Trophoblast cell (in vitro differentiated cells and primary cell): ENCODE measurements at regions not wholly inside any gene's neighbourhood (a gene's known extent, or its start where the extent isn't known, plus 50 kb on each side); places are given as distances from the start of the nearest gene placed in this dataset.

Experiments used
- DNase-seq, 2 donors: peaks; one replicate each; pipeline ENCODE4 v3.0.0-alpha.2; 2016
- H2AFZ ChIP-seq: 2 replicates; pipeline ENCODE4 v1.6.1; 2013; ENCODE audit warnings: low read length, moderate library complexity, mild to moderate bottlenecking; ENCODE audit not compliant: insufficient read depth, poor library complexity
- H2AK5ac ChIP-seq: 2 replicates; pipeline ENCODE4 v1.6.1; 2013; ENCODE audit warnings: mild to moderate bottlenecking, low read length
- H2BK120ac ChIP-seq: 2 replicates; pipeline ENCODE4 v1.6.1; 2013; ENCODE audit warnings: low read length, mild to moderate bottlenecking, moderate library complexity; ENCODE audit not compliant: insufficient read depth, poor library complexity
- H2BK12ac ChIP-seq: 2 replicates; pipeline ENCODE4 v1.6.1; 2013; ENCODE audit warnings: mild to moderate bottlenecking, low read length, moderate library complexity
- H2BK5ac ChIP-seq: 2 replicates; pipeline ENCODE4 v1.6.1; 2013; ENCODE audit warnings: low read length, low read depth, moderate library complexity, mild to moderate bottlenecking; ENCODE audit not compliant: poor library complexity
- H3K14ac ChIP-seq: 2 replicates; pipeline ENCODE4 v1.6.1; 2013; ENCODE audit warnings: mild to moderate bottlenecking, low read length
- H3K18ac ChIP-seq: 2 replicates; pipeline ENCODE4 v1.6.1; 2013; ENCODE audit warnings: mild to moderate bottlenecking, low read length
- H3K23ac ChIP-seq: 2 replicates; pipeline ENCODE4 v1.6.1; 2013; ENCODE audit warnings: low read length
- H3K27ac ChIP-seq: 2 replicates; pipeline ENCODE4 v1.5.1; 2013; ENCODE audit warnings: low read depth, mild to moderate bottlenecking, inconsistent platforms, low read length, moderate library complexity
- H3K27me3 ChIP-seq: 2 replicates; pipeline ENCODE4 v1.6.1; 2013; ENCODE audit warnings: inconsistent platforms, mild to moderate bottlenecking, low read length, moderate library complexity; ENCODE audit not compliant: insufficient read depth
- H3K36me3 ChIP-seq, 2 experiments: 1 replicate in 1 of 2; 2 replicates in 1 of 2; pipeline ENCODE4 v1.6.1; 2013; ENCODE audit warnings: low read length in 2 of 2, mild to moderate bottlenecking in 2 of 2, moderate library complexity in 1 of 2; ENCODE audit not compliant: insufficient read depth in 2 of 2, control insufficient read depth in 1 of 2
- H3K4ac ChIP-seq: 2 replicates; pipeline ENCODE4 v1.6.1; 2013; ENCODE audit warnings: low read depth, mild to moderate bottlenecking, low read length, moderate library complexity
- H3K4me1 ChIP-seq, 2 experiments: 1 replicate in 1 of 2; 2 replicates in 1 of 2; pipeline ENCODE4 v1.6.1; 2013; ENCODE audit warnings: low read length in 2 of 2, mild to moderate bottlenecking in 2 of 2, moderate library complexity in 1 of 2; ENCODE audit not compliant: insufficient read depth in 2 of 2, control insufficient read depth in 1 of 2
- H3K4me2 ChIP-seq: 2 replicates; pipeline ENCODE4 v1.6.1; 2013; ENCODE audit warnings: inconsistent platforms, mild to moderate bottlenecking, low read length, moderate library complexity
- H3K4me3 ChIP-seq: 2 replicates; pipeline ENCODE4 v1.5.1; 2013; ENCODE audit warnings: mild to moderate bottlenecking, low read depth, low read length, inconsistent platforms
- H3K79me1 ChIP-seq: one replicate; pipeline ENCODE4 v1.6.1; 2013; ENCODE audit warnings: low read length
- H3K79me2 ChIP-seq: 2 replicates; pipeline ENCODE4 v1.6.1; 2013; ENCODE audit warnings: low read length, mild to moderate bottlenecking; ENCODE audit not compliant: control insufficient read depth, insufficient read depth, poor library complexity
- H3K9ac ChIP-seq: 2 replicates; pipeline ENCODE4 v1.6.1; 2013; ENCODE audit warnings: mild to moderate bottlenecking, low read length
- H3K9me3 ChIP-seq: 2 replicates; pipeline ENCODE4 v1.6.1; 2013; ENCODE audit warnings: low read depth, mild to moderate bottlenecking, control low read depth, inconsistent platforms, low read length; ENCODE audit not compliant: insufficient read depth
- H4K12ac ChIP-seq: 2 replicates; pipeline ENCODE4 v1.6.1; 2013; ENCODE audit warnings: low read depth, mild to moderate bottlenecking, low read length, moderate library complexity
- H4K8ac ChIP-seq: 2 replicates; pipeline ENCODE4 v1.6.1; 2013; ENCODE audit warnings: low read depth, mild to moderate bottlenecking, low read length, moderate library complexity
- H4K91ac ChIP-seq: one replicate; pipeline ENCODE4 v1.6.1; 2013; ENCODE audit warnings: low read depth, mild to moderate bottlenecking, low read length, moderate library complexity
- WGBS: extraction: QIAGEN DNeasy Blood & Tissue Kit; methylation state at CpG from one replicate; pipeline ENCODE4 v1.1.7; 2013; ENCODE audit warnings: missing lambda C conversion rate; ENCODE audit not compliant: insufficient read length, insufficient coverage; ENCODE audit errors: extremely low coverage; 5-methylcytosine and 5-hydroxymethylcytosine counted together

DNA sequence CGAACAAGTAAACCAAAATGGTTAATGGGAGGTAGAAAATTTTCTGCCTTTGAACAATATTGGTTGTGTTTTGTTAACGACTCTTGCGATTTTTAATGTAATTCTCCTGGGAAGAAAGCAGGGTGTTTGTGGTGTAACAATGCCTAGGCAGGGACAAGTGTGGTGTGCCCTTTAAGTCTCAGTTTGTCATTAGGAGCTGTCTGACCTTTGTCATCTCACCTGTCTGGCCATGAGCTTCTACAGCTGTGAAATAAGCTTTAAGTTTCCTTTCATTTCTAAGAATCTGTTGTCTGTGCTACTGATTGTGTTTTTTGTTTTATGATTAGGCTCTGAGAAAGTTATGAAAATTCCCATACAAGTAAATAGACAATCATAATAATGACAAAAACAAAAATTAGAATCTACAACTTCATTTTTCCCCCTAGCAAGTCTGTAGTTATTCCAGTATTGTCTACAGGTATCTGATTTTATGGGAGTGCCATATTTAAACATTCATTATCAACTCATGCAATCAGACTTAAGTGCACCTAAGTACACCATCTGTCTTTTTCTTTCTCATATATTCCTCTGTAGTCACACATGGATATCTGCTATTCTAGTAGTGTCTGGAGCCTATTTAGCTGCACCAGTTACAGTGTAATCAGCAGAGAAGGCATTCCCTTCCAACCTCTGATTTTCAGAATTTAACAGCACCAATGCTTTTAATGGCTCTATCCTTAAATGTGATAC, 203.5 kb downstream of the PPARGC1A start:
- Histone ChIP-seq H3K27me3 (no peaks in the 10 kb centered on the region), H2AFZ (no peak overlapping the region), H3K27ac (no peak overlapping the region), H3K79me2 (no peaks in the 10 kb centered on the region), H3K4ac (no peak overlapping the region), H3K36me3 (peaks cover 0 to 2% of the 10 kb centered on the region in 2 experiments), H3K79me1 (peaks cover 2% of the 10 kb centered on the region), H4K91ac (no peak overlapping the region), H4K8ac (no peak overlapping the region), H2BK120ac (no peak overlapping the region), H3K23ac (no peak overlapping the region), H3K14ac (no peak overlapping the region), H2AK5ac (no peak overlapping the region), H4K12ac (no peak overlapping the region), H3K18ac (no peak overlapping the region), H3K4me2 (no peak overlapping the region), H3K4me3 (no peak overlapping the region), H3K9ac (no peak overlapping the region), H2BK12ac (no peak overlapping the region), H3K9me3 (peaks cover 6% of the 10 kb centered on the region), H2BK5ac (no peak overlapping the region), H3K4me1 (no peaks in the 10 kb centered on the region)
- WGBS = no CpG with 5 or more reads among the region's 3 CpGs
- no peak for DNase-seq

DNA sequence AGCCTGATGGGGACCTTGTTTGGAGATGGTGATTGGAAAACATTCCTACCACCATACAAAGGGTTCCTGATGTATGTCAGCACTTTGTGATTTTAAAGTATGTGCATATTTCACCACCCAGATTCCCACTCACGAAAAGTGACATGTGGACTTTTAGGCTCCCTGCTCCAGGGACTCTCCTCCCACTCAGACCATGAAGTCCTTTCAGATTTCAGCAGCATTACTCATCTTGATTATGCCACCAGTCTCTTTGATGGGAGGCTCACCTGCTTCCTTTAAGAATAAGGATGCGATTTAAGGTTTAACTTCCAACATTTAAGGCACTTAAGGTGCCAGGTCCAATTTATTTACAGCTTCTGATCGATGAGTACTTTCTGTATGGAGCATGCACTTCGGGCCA, 204.4 kb downstream of the PPARGC1A start:
- peak in 1 of 2 donors; percentile 9 for DNase-seq
- Histone ChIP-seq H2AK5ac (no peak overlapping the region), H3K79me1 (peaks cover 2% of the 10 kb centered on the region), H3K14ac (no peak overlapping the region), H4K91ac (no peak overlapping the region), H4K8ac (no peak overlapping the region), H3K23ac (no peak overlapping the region), H3K9ac (no peak overlapping the region), H3K36me3 (peaks cover 0 to 2% of the 10 kb centered on the region in 2 experiments), H3K79me2 (no peaks in the 10 kb centered on the region), H4K12ac (no peak overlapping the region), H3K4ac (no peak overlapping the region), H2AFZ (no peak overlapping the region), H3K18ac (no peak overlapping the region), H3K4me2 (no peak overlapping the region), H3K27me3 (no peaks in the 10 kb centered on the region), H3K4me1 (no peaks in the 10 kb centered on the region), H2BK5ac (no peak overlapping the region), H3K27ac (no peak overlapping the region), H3K4me3 (no peak overlapping the region), H2BK12ac (no peak overlapping the region), H3K9me3 (peaks cover 6% of the 10 kb centered on the region), H2BK120ac (no peak overlapping the region)
- WGBS = no CpG with 5 or more reads among the region's 4 CpGs

DNA sequence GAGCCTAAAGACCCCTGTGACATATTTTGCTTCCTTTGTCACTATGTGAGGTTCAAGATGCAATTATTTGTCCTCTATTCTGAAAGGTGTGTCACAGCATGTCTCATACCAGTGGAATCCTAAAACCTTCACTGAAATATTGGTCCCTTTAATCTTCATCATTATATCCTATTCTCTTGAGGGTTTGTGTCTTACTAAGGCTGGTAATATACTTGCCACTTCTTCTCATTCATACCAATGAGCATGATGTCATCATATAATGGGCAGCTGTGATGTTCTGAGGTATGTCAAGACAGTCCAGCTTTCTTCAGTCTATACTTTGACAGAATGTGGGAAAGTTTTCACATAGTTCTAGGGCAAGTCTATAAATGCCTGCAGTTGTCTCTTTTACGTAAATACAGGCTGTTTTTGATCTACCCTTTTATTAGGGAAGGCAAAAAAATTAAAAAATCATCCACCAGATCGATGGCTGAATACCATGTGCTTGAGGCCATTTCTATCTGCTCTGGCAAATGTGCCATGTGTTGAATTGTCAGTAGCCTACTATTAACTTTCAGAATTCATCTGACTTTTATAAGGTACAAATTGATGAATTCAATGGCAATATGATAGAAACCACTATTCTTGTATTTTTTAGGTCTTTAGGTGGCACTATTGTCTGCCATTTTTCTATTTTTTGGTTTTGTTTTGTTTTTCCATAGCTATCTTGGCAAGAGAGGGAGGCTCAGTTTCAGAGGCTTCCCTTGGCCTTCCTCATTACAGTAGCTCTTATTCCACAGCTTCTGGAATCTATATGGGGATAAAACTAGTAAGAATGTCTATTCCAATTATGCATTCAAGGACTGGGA, 209.0 kb downstream of the PPARGC1A start:
- no CpG with 5 or more reads among the region's 2 CpGs for WGBS
- Histone ChIP-seq H3K4me2 (no peak overlapping the region), H3K36me3 (no peaks in the 10 kb centered on the region), H3K9me3 (no peaks in the 10 kb centered on the region), H3K4me3 (no peak overlapping the region), H3K79me1 (peaks cover 2% of the 10 kb centered on the region), H3K27ac (peak overlapping the region; percentile 44), H2BK120ac (no peak overlapping the region), H4K8ac (no peak overlapping the region), H3K14ac (no peak overlapping the region), H2BK12ac (peak overlapping the region; percentile 61), H3K79me2 (no peaks in the 10 kb centered on the region), H2AFZ (no peak overlapping the region), H3K4me1 (no peaks in the 10 kb centered on the region), H2BK5ac (no peak overlapping the region), H4K12ac (no peak overlapping the region), H3K18ac (no peak overlapping the region), H3K23ac (no peak overlapping the region), H4K91ac (no peak overlapping the region), H2AK5ac (no peak overlapping the region), H3K27me3 (no peaks in the 10 kb centered on the region), H3K9ac (no peak overlapping the region), H3K4ac (no peak overlapping the region)
- DNase-seq = peak in 1 of 2 donors; percentile 34

- no peak overlapping the region for H2AFZ ChIP-seq
- H2AK5ac ChIP-seq = no peak overlapping the region
- no peak overlapping the region for H3K4me3 ChIP-seq
- no peaks in the 10 kb centered on the region for H3K79me1 ChIP-seq
- no peak overlapping the region for H3K18ac ChIP-seq
- H4K12ac ChIP-seq = no peak overlapping the region
- no peak overlapping the region for H3K23ac ChIP-seq
- no peaks in the 10 kb centered on the region for H3K9me3 ChIP-seq
- H4K8ac ChIP-seq = no peak overlapping the region
- no peaks in the 10 kb centered on the region for H3K27me3 ChIP-seq
- H2BK120ac ChIP-seq = no peak overlapping the region
- no peak overlapping the region for H4K91ac ChIP-seq
- no peaks in the 10 kb centered on the region for H3K4me1 ChIP-seq
- WGBS = no CpG with 5 or more reads among the region's 1 CpG
- H3K4ac ChIP-seq = no peak overlapping the region
- DNase-seq = no peak
- no peak overlapping the region for H2BK12ac ChIP-seq
- H3K27ac ChIP-seq = no peak overlapping the region
- H3K9ac ChIP-seq = no peak overlapping the region
- H3K79me2 ChIP-seq = no peaks in the 10 kb centered on the region
- H3K36me3 ChIP-seq = no peaks in the 10 kb centered on the region
- H3K4me2 ChIP-seq = no peak overlapping the region
- no peak overlapping the region for H2BK5ac ChIP-seq
- no peak overlapping the region for H3K14ac ChIP-seq
Observed at GRCh38 chr4:23674694-23675093, 215.2 kb downstream of the PPARGC1A start.
